GM18508 (cell line): ENCODE measurements at regions not wholly inside any gene's neighbourhood (a gene's known extent, or its start where the extent isn't known, plus 50 kb on each side); places are given as distances from the start of the nearest gene placed in this dataset.

Source experiments
- ATAC-seq: cut with Tn5 transposase; IDR thresholded peaks from one replicate; pipeline ENCODE4 v1.9.1; 2021; ENCODE audit warnings: moderate number of reproducible peaks; ENCODE audit not compliant: insufficient read depth, unreplicated experiment

DNA sequence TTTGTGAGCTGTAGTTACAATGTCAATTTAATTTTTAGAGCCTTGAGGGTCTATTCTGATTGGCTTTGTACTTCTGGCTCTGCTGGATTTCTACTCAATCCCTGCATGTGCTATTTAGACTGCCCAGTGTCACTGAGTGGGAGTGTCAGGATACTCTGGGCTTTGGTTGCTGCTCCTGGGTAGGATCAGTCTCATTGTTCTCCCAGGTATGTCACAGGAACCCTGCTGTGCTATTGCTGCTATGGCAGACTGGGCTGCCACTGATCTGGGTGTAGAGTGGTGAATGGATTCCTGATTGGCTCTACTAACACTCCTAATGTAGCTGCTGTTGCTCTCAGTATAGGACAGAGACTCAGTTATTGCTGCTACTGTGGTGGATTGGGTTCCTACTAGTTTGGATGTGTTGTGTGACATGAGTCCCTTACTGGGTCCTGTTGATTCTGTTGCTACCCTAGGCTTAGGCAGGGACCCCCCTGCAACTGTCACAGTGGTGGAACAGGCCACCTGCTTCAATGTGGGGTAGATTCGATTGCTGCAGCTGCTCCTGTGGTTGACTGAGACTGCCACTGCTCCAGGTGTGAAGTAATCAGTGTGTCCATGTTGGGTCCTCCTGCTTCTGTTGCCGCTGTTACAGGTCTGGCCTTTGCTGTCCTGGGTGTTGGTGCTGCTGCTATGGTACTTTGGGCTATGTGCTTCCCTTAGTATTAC, 707.8 kb upstream of the AMOT start:
- ATAC-seq = no peak

GRCh38 chrX:113545040-113545439, 704.4 kb upstream of the AMOT start:
- no peak for ATAC-seq

GRCh38 chrX:113539599-113540356, 699.1 kb upstream of the AMOT start:
- no peak for ATAC-seq

DNA sequence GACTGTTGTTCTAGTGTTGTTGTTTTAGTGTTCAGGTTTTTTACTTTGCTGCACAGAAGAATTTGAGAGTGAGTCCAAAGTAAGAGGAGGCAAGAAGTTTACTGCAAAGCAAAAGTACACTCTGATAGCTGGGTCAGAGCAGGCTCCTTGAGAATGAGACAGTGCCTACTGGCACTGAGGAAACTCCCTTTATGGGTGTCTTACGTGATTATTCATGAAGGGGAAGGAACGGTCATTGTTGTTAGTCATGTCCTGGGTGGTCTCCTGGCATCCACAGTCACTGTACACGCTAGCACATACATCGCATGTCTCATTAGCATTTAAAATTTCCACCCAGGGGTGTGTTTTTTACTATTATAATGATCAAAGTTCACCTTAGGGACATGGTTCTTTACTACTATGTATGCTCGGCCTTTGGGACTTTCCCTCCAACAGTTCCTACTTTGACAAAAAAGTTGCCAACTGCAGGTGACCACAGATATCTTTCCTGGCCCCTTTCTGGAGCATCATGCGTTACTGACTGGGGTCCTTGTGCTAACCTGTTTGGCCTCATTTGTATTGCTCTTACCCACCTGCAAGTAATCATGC, 688.9 kb upstream of the AMOT start:
- no peak for ATAC-seq

DNA sequence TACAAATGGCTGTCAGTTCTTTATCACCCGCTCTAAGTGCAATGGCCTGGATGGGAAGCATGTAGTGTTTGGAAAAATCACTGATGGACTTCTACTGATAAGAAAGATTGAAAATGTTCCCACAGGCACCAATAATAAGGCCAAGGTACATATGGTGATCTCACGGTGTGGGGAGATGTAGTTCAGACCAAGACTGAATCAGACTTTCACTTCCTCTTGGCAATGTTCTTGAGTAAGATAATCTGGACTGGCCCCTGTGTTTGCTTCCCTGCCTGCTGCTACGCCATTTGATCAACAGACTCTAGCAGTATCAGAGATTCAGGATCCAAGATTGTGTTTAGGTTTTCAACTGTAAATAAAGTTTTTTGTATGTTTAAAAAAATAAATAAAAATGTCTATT, 682.2 kb upstream of the AMOT start:
- peak; percentile 97 for ATAC-seq

DNA sequence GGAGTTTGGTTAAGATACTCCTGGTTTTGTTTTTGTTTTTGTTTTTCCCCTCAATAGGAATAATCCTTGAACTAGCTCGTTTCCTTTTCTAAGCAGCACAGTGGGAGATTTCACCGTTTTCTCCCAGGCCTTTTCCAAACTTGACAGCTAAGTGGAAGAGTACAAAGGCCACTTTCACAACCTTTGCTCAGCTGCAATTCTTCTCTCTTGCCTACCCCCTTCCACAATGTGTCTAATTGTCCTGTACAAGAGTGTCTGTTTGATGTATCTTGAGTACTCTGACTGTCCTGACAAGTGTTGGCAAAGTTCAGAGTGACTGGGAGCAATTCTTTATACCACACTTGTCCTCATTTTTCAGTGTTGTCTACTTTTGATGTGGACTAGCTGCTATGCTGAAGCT, 674.3 kb upstream of the AMOT start:
- no peak for ATAC-seq

- ATAC-seq = no peak
These were observed 672.2 kb upstream of the AMOT start for GRCh38 chrX:113512700-113513395.

GRCh38 chrX:113510586-113510985, 670.0 kb upstream of the AMOT start:
- no peak for ATAC-seq

DNA sequence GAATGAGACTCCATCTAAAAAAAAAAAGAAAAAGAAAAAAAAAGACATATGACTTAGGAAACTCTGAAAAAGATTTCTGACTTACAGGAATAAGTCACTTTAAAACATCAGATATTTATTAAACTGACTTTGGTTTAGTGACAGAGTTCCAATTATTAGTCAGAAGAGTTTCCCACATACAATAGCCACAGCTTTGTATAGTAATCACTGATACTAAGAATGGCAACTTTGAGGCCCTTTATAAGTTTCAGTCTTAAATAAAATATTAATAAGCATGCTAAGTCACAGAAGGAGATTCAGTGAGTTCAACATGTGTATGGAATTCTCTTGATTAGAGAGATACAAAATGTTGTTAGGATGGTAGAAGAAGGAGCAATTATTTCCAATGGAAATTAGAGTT, 652.3 kb upstream of the AMOT start:
- no peak for ATAC-seq

DNA sequence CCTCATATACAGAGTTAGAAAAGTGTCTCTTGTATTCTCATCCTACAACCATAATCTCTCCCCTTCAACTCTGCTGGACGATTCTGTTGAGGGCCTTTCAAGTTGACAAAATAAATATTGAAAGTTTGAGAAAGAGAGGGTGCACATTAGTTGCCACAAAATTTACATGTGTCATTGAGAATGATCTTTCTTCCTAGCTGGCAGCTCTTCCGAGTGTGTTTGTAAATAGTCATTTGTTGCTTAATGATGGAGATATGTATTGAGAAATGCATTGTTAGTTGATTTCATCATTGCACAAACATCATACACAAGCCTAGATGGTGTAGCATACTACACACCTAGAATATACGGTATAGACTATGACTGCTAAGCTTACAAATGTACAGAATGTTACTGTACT, 632.8 kb upstream of the AMOT start:
- ATAC-seq = peak; percentile 77

DNA sequence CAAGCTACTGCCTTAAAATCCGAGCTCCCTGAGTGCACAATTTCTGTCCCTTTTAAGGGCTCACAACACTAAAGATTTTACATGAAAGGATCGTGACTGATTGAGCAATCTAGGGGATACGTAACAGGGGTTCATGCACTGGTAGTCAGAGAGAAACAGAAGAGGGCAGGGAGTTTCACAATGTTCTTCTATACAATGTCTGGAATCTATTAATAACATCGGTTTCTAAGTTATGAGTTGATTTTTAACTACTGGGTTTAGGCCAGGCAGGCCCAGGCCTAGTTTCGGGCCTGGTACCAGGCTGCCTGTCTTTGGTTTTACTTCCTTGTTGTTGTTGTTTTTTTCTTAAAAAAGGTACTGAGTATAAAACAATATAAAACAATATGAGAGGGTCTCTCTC, 632.4 kb upstream of the AMOT start:
- ATAC-seq = peak; percentile 55

DNA sequence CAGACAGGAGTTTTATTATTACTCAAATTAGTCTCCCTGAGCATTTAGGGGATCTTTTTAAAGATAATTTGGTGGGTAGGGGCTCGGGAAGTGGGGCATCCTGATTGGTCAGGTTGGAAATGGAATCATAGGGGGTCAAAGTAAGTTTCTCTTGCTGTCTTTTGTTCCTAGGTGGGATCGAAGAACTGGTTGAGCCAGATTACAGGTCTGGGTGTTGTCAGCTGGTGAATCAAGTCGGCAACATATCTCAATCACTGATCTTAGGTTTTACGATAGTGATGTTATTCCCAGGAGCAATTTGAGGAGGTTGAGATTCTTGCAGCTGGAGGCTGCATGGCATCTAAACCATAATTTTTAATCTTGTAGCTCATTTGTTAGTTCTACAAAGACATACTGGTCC, 629.5 kb upstream of the AMOT start:
- no peak for ATAC-seq

DNA sequence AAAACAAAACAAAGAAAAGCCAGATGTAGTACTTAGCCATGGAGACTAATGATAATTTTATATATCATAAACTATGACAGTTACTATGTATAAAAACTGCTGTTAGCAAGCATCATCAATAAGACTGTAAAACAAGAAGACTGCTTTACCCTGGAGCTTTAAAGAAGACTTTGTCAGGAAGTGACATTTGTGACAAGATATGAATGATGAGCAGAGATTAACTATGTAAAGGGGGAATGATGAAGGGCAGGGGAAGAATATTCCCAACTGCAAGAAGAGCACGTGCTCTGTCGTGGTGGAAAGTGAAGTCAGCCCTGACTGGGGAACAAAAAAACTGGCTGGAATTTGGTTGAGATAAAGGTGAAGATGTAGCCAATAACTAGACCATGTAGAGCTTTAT, 617.1 kb upstream of the AMOT start:
- no peak for ATAC-seq

GRCh38 chrX:113455582-113455981, 615.0 kb upstream of the AMOT start:
- ATAC-seq = no peak

DNA sequence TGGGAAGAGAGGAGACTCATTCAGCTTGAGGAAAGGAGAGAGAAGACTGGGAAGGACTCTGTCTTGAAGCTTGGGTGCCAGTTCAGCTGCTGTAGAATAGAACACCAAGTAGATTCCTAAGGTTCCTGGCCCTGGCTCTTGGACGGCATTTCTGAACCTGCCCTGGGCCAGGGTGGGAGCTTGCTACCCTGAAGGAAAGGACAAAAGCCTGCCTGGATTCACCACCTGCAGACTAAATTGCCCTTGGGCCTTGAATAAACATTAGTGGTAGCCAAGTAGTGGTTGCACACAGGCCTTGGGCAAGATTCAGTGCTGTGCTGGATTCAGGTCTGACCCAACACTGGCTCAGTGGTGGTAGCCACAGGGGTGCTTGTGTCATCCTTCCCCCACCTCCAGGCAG, 588.4 kb upstream of the AMOT start:
- ATAC-seq = no peak

DNA sequence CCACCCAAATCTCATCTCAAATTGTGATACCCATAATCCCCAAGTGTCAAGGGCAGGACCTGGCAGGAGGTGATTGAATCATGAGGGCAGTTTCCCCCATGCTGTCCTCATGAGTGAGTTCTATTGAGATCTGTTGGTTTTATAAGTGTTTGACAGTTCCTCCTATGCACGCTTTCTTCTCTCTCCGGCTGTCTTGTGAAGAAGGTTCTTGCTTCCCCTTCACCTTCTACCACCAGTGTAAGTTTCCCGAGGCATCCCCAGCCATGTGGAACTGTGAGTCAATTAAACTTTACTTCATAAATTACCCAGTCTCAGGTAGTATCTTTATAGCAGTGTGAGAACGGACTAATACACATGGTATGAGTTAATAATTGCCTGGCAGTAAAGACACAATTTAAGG, 581.7 kb upstream of the AMOT start:
- ATAC-seq = no peak

DNA sequence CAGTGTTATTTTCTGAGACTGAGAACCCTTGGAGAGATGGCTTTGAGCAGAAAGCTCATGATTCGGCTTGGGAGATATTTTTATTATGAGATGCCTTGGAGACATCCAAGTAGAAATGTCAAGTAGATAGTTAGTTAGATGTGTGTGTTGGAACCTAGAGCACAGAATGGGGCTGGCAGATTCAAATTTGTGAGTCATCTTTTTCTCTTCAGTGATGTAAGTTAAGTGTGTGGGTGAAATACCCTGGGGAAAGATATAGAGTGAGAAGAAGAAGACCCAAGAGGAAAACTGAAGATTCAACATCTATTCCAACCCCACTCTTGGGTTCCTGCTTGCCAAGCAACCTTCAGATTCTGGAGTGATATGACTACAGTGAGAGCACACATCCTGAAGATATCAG, 580.8 kb upstream of the AMOT start:
- no peak for ATAC-seq

DNA sequence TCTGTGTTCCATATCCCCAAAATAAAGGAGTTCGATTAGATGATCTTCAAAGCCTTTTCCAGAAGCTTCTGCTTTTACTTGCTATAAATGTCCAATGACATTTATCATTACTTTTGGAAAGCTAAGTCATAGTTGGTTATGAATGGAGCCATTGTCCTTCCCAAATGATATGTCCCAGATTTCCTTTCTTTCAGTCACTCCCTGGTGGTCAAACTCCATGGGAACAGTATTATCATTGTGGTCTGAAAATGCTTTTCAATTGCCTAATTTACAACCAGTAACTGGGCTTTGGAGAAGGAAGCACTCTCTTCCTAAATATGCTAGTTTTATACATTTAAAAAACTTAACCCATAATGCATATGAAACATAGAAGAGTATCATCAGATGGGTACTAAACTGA, 571.5 kb upstream of the AMOT start:
- no peak for ATAC-seq

GRCh38 chrX:113408843-113409242, 568.2 kb upstream of the AMOT start:
- no peak for ATAC-seq

GRCh38 chrX:113400193-113400704, 559.6 kb upstream of the AMOT start:
- ATAC-seq = no peak
